ENCODE measurements at regions not wholly inside any gene's neighbourhood (a gene's known extent, or its start where the extent isn't known, plus 50 kb on each side); places are given as distances from the start of the nearest gene placed in this dataset.
"Not testable (repeated sequence)": the region's sequence is repeated elsewhere in the genome, so short reads cannot be mapped to it uniquely, and the experiment has no call there.

DNA sequence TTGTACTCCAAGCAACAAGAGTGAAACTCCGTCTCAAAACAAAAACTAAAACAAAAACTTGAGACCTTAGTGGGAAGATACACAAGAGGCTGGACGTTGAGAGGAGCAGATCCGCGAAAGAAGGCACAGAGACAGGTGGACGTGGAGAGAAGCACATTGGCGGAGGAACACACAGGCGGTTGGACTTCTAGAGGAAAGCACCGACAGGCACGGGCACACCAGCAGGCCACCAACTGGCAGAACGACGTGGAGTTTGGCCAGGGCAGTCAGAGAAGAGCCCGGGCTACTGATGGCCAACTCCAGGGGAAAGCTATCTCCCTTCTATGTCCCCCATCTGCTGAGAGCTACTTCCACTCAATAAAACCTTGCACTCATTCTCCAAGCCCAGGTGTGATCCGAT is 482.7 kb downstream of the GABRG2 start:
- no peaks in the 10 kb centered on the region for H3K27me3 Mint-ChIP-seq
- no peak overlapping the region for H3K4me3 Mint-ChIP-seq
- ATAC-seq (replicated peaks) (no peak), DNase-seq (no peak)
- H3K27ac Mint-ChIP-seq, result no peak overlapping the region
- no peaks in the 10 kb centered on the region for H3K4me1 Mint-ChIP-seq
- peaks cover 0 to 5% of the 10 kb centered on the region in 2 donors for H3K9me3 Mint-ChIP-seq
- no peaks in the 10 kb centered on the region for H3K36me3 Mint-ChIP-seq

GRCh38 chr5:162558120-162558519 is 490.5 kb downstream of the GABRG2 start:
- Mint-ChIP-seq H3K4me1 (no peaks in the 10 kb centered on the region), H3K9me3 (peaks cover 6 to 7% of the 10 kb centered on the region in 2 donors), H3K27me3 (no peaks in the 10 kb centered on the region), H3K27ac (no peak overlapping the region), H3K4me3 (no peak overlapping the region), H3K36me3 (no peaks in the 10 kb centered on the region)
- DNase-seq, result no peak
- no peak for ATAC-seq (replicated peaks)

- no peak for DNase-seq
- no peaks in the 10 kb centered on the region for H3K9me3 Mint-ChIP-seq
- no peaks in the 10 kb centered on the region for H3K4me1 Mint-ChIP-seq
Measured at GRCh38 chr5:162567644-162568043, 500.1 kb downstream of the GABRG2 start.

GRCh38 chr5:162573758-162574157 is 506.2 kb downstream of the GABRG2 start:
- Mint-ChIP-seq H3K27me3 (no peaks in the 10 kb centered on the region), H3K9me3 (peaks cover 3 to 4% of the 10 kb centered on the region in 2 donors), H3K36me3 (no peaks in the 10 kb centered on the region)

More at GRCh38 chr5:162567644-162568043, 500.1 kb downstream of the GABRG2 start:
- no peak for ATAC-seq (replicated peaks)
- H3K27me3 Mint-ChIP-seq, result no peaks in the 10 kb centered on the region
- no peaks in the 10 kb centered on the region for H3K36me3 Mint-ChIP-seq
- no peak overlapping the region for H3K27ac Mint-ChIP-seq
- no peak overlapping the region for H3K4me3 Mint-ChIP-seq

GRCh38 chr5:162591724-162592123 is 524.2 kb downstream of the GABRG2 start:
- H3K27ac Mint-ChIP-seq, result no peak overlapping the region
- DNase-seq (no peak), ATAC-seq (replicated peaks) (no peak)
- no peaks in the 10 kb centered on the region for H3K36me3 Mint-ChIP-seq
- H3K27me3 Mint-ChIP-seq, result no peaks in the 10 kb centered on the region
- no peaks in the 10 kb centered on the region for H3K4me1 Mint-ChIP-seq
- H3K4me3 Mint-ChIP-seq, result no peak overlapping the region
- H3K9me3 Mint-ChIP-seq, result no peaks in the 10 kb centered on the region

More at GRCh38 chr5:162573758-162574157, 506.2 kb downstream of the GABRG2 start:
- Mint-ChIP-seq H3K4me3 (no peak overlapping the region), H3K4me1 (no peaks in the 10 kb centered on the region), H3K27ac (no peak overlapping the region)
- no peak for ATAC-seq (replicated peaks)
- no peak for DNase-seq

- Mint-ChIP-seq H3K36me3 (no peaks in the 10 kb centered on the region), H3K27ac (no peak overlapping the region), H3K9me3 (peaks cover 0 to 2% of the 10 kb centered on the region in 2 donors), H3K27me3 (no peaks in the 10 kb centered on the region), H3K4me3 (no peak overlapping the region), H3K4me1 (no peaks in the 10 kb centered on the region)
- DNase-seq (no peak), ATAC-seq (replicated peaks) (no peak)
Measured at GRCh38 chr5:162593881-162594280, 526.3 kb downstream of the GABRG2 start.

GRCh38 chr5:162603443-162604070 is 536.0 kb downstream of the GABRG2 start:
- ATAC-seq (replicated peaks), result no peak
- H3K4me3 Mint-ChIP-seq, result no peak overlapping the region
- no peaks in the 10 kb centered on the region for H3K36me3 Mint-ChIP-seq
- H3K27ac Mint-ChIP-seq, result no peak overlapping the region
- DNase-seq, result no peak
- H3K9me3 Mint-ChIP-seq, result peaks cover 0 to 3% of the 10 kb centered on the region in 2 donors
- no peaks in the 10 kb centered on the region for H3K27me3 Mint-ChIP-seq
- H3K4me1 Mint-ChIP-seq, result no peaks in the 10 kb centered on the region

GRCh38 chr5:162607879-162608278 is 540.3 kb downstream of the GABRG2 start:
- ATAC-seq (replicated peaks), result no peak
- no peak for DNase-seq
- Mint-ChIP-seq H3K4me3 (no peak overlapping the region), H3K9me3 (peaks cover 0 to 3% of the 10 kb centered on the region in 2 donors), H3K27ac (no peak overlapping the region), H3K27me3 (no peaks in the 10 kb centered on the region), H3K4me1 (no peaks in the 10 kb centered on the region), H3K36me3 (no peaks in the 10 kb centered on the region)

- DNase-seq; H3K4me3 Mint-ChIP-seq; H3K27ac Mint-ChIP-seq; H3K36me3 Mint-ChIP-seq; ATAC-seq (replicated peaks); H3K9me3 Mint-ChIP-seq; H3K4me1 Mint-ChIP-seq; H3K27me3 Mint-ChIP-seq: not testable (repeated sequence)
Measured at GRCh38 chr5:162621726-162622263, 554.2 kb downstream of the GABRG2 start.

- no peaks in the 10 kb centered on the region for H3K27me3 Mint-ChIP-seq
- H3K36me3 Mint-ChIP-seq, result no peaks in the 10 kb centered on the region
- H3K9me3 Mint-ChIP-seq, result peaks cover 13 to 17% of the 10 kb centered on the region in 2 donors
- no peak overlapping the region for H3K27ac Mint-ChIP-seq
- H3K4me3 Mint-ChIP-seq, result no peak overlapping the region
- ATAC-seq (replicated peaks) (no peak), DNase-seq (no peak)
- no peaks in the 10 kb centered on the region for H3K4me1 Mint-ChIP-seq
Measured at GRCh38 chr5:162624110-162624509, 556.5 kb downstream of the GABRG2 start.

GRCh38 chr5:162637481-162637880 is 569.9 kb downstream of the GABRG2 start:
- H3K27me3 Mint-ChIP-seq, result no peaks in the 10 kb centered on the region
- H3K9me3 Mint-ChIP-seq, result peaks cover 17 to 22% of the 10 kb centered on the region in 2 donors
- ATAC-seq (replicated peaks) (no peak), DNase-seq (no peak)
- no peak overlapping the region for H3K27ac Mint-ChIP-seq
- H3K4me1 Mint-ChIP-seq, result no peaks in the 10 kb centered on the region
- no peak overlapping the region for H3K4me3 Mint-ChIP-seq
- H3K36me3 Mint-ChIP-seq, result no peaks in the 10 kb centered on the region

GRCh38 chr5:162638849-162639248 is 571.3 kb downstream of the GABRG2 start:
- Mint-ChIP-seq H3K4me3 (no peak overlapping the region), H3K27ac (no peak overlapping the region), H3K4me1 (no peaks in the 10 kb centered on the region), H3K9me3 (peaks cover 10 to 25% of the 10 kb centered on the region in 2 donors), H3K36me3 (no peaks in the 10 kb centered on the region), H3K27me3 (no peaks in the 10 kb centered on the region)
- DNase-seq, result no peak
- ATAC-seq (replicated peaks), result no peak

DNA sequence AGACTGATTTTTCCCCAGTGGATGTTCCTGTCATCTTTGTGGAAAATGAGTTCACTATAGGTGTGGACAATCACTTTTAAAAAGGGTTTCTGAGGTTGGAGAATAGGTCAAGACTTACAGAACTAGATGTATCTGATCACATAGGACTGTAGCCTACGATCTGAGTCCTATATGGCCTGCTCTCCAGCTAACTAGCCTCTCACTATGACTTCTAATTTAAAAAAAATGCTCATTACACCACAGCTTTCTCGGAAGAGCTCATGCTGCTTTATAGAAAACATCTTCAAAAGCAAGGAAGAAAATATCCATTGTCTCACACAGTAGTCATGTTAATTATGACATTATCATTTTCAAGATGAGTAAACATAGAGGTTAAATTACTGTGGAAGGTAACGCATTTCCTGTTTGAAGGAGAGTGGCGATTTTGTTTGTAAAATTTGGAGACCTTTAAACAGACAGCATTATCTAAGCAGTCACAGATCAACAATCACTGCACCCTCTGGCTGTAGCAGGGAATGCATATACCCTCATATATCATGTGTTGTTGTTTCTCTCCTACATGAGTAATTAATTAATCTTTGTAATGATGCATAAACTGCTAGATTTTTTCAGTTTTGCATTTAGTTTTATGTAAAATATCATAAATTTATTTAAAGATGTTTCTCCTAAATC is 573.7 kb downstream of the GABRG2 start:
- Mint-ChIP-seq H3K4me3 (no peak overlapping the region), H3K4me1 (no peaks in the 10 kb centered on the region), H3K9me3 (peaks cover 3 to 11% of the 10 kb centered on the region in 2 donors), H3K36me3 (no peaks in the 10 kb centered on the region), H3K27me3 (no peaks in the 10 kb centered on the region), H3K27ac (no peak overlapping the region)
- ATAC-seq (replicated peaks) (no peak), DNase-seq (no peak)

GRCh38 chr5:162654661-162655405 is 587.3 kb downstream of the GABRG2 start:
- no peaks in the 10 kb centered on the region for H3K4me1 Mint-ChIP-seq
- H3K27ac Mint-ChIP-seq, result no peak overlapping the region
- no peaks in the 10 kb centered on the region for H3K36me3 Mint-ChIP-seq
- H3K27me3 Mint-ChIP-seq, result no peaks in the 10 kb centered on the region
- DNase-seq (no peak), ATAC-seq (replicated peaks) (no peak)
- no peak overlapping the region for H3K4me3 Mint-ChIP-seq
- H3K9me3 Mint-ChIP-seq, result peaks cover 5 to 15% of the 10 kb centered on the region in 2 donors

Measured in stimulated activated naive B cell treated with anti-CD40 and anti-IgM and Interleukin-4, amounts not matched to agents 10 μg/mL and 1 μg/mL and 100 μg/mL, for 72 hours (primary cell).